KMS-11 (cell line): ENCODE measurements at regions not wholly inside any gene's neighbourhood (a gene's known extent, or its start where the extent isn't known, plus 50 kb on each side); places are given as distances from the start of the nearest gene placed in this dataset.
"Not testable (repeated sequence)": the region's sequence is repeated elsewhere in the genome, so short reads cannot be mapped to it uniquely, and the experiment has no call there.

Source experiments
- H2AFZ ChIP-seq: fragments of 200-600 bp; sonication (generic); 2 replicates; pipeline ENCODE4 v1.6.1; 2016; ENCODE audit warnings: antibody characterized with exemption, mixed run types, low read depth
- H3K27ac ChIP-seq: fragments of 200-600 bp; sonication (generic); 2 replicates; pipeline ENCODE4 v1.6.1; 2016; ENCODE audit warnings: mild to moderate bottlenecking, mixed run types
- H3K27me3 ChIP-seq: fragments of 200-600 bp; sonication (generic); 2 replicates; pipeline ENCODE4 v1.6.1; 2017; ENCODE audit warnings: mild to moderate bottlenecking, low read depth, mixed run types, moderate library complexity; ENCODE audit not compliant: insufficient read depth
- H3K36me3 ChIP-seq: fragments of 200-600 bp; sonication (generic); 2 replicates; pipeline ENCODE4 v1.6.1; 2017; ENCODE audit warnings: mild to moderate bottlenecking, mixed run types; ENCODE audit not compliant: insufficient read depth
- H3K4me1 ChIP-seq: fragments of 200-600 bp; sonication (generic); 2 replicates; pipeline ENCODE4 v1.6.1; 2016; ENCODE audit warnings: mild to moderate bottlenecking, low read depth, mixed run types; ENCODE audit not compliant: poor library complexity, severe bottlenecking
- H3K4me2 ChIP-seq: fragments of 200-600 bp; sonication (generic); 2 replicates; pipeline ENCODE4 v1.7.0; 2016; ENCODE audit warnings: mild to moderate bottlenecking, mixed run types
- H3K4me3 ChIP-seq: fragments of 200-600 bp; sonication (generic); IDR thresholded peaks from 2 replicates; pipeline ENCODE4 v1.6.1; 2017; ENCODE audit warnings: low read depth, low read length, mixed read lengths; ENCODE audit not compliant: insufficient read depth
- H3K79me2 ChIP-seq: fragments of 200-600 bp; sonication (generic); 2 replicates; pipeline ENCODE4 v1.6.1; 2016; ENCODE audit warnings: low read depth, mixed run types; ENCODE audit not compliant: insufficient read depth
- H3K9ac ChIP-seq: fragments of 200-600 bp; sonication (generic); 2 replicates; pipeline ENCODE4 v1.6.1; 2016; ENCODE audit warnings: mild to moderate bottlenecking, mixed run types
- H4K20me1 ChIP-seq: fragments of 200-600 bp; sonication (generic); 2 replicates; pipeline ENCODE4 v1.6.1; 2016; ENCODE audit warnings: mild to moderate bottlenecking, mixed run types; ENCODE audit not compliant: insufficient read depth
- TF ChIP-seq, protein P1 (sequence below): fragments of 200-600 bp; sonication (generic); conservative IDR thresholded peaks from 2 replicates; pipeline ENCODE4 v1.6.1; 2017; ENCODE audit warnings: low read depth, mild to moderate bottlenecking, antibody characterized with exemption, low read length, moderate library complexity, mixed read lengths

DNA sequence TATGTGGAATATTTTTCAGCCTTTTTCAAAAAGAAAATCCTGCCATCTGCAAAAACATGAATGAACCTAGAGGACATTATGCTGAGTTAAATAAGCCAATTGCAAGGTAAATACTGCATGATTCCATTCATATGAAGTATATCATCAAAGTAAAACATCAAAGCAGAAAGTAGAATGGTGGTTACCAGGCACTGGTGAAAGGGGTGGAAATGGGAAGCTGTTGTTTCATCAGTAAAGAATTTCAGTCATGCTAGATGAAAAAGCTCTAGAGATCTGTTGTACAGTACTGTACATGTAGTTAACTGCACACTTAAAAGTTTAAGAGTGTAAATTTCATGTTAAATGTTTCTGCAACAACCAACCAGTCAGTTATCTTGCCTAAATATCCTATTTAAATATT lies 196.8 kb upstream of the ADGRL3 start:
- Histone ChIP-seq H3K36me3 (no peaks in the 10 kb centered on the region), H4K20me1 (no peaks in the 10 kb centered on the region), H2AFZ (no peak overlapping the region), H3K27ac (no peak overlapping the region), H3K79me2 (no peaks in the 10 kb centered on the region), H3K4me1 (no peaks in the 10 kb centered on the region), H3K4me2 (no peak overlapping the region), H3K27me3 (no peaks in the 10 kb centered on the region), H3K9ac (no peak overlapping the region), H3K4me3 (no peak overlapping the region)
- TF ChIP-seq, protein P1, sequence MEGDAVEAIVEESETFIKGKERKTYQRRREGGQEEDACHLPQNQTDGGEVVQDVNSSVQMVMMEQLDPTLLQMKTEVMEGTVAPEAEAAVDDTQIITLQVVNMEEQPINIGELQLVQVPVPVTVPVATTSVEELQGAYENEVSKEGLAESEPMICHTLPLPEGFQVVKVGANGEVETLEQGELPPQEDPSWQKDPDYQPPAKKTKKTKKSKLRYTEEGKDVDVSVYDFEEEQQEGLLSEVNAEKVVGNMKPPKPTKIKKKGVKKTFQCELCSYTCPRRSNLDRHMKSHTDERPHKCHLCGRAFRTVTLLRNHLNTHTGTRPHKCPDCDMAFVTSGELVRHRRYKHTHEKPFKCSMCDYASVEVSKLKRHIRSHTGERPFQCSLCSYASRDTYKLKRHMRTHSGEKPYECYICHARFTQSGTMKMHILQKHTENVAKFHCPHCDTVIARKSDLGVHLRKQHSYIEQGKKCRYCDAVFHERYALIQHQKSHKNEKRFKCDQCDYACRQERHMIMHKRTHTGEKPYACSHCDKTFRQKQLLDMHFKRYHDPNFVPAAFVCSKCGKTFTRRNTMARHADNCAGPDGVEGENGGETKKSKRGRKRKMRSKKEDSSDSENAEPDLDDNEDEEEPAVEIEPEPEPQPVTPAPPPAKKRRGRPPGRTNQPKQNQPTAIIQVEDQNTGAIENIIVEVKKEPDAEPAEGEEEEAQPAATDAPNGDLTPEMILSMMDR, result no peak

DNA sequence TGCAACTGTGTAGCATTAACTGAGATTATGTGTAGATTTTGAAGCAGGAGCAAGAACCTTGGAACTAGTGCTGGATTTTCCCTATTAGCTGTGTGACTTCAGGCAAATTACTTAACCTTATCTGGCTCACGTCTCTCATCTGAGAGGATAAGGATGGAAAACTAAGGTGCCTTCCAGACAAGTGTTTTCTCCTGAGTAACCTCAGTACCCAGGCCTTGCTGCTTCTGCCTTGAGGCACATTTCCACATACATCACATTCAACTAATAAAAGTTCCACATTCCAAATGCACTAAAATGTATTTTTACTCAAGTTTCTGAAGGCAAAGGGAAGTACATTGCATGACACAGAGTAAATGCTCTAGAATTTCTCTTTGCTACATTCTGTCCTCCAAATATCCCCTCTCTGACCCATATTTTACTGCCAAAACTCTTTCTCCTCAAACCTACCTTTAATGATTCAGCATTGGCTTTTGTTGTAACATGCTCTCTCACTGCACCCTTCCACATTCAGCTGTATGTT lies 195.4 kb upstream of the ADGRL3 start:
- Histone ChIP-seq H3K4me3 (no peak overlapping the region), H3K4me1 (no peaks in the 10 kb centered on the region)
- TF ChIP-seq, protein P1, result no peak

DNA sequence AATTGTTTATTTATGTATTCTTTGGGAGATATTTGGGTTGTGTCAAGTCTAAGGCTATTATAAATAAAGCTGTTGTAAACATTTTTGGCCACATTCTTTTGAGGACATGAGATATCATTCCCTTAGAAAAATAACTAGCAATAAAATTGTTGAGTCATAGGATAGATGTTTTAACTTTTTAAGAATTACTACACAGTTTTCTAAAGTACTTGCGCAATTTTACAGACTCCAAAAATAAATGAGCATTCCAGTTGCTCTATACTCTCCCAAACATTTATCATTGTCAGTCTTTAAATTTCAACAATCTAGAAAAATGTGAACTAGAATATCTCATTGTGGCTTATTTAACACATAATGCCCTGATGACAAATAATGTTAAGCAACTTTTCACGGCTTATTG lies 189.1 kb upstream of the ADGRL3 start:
- Histone ChIP-seq H3K36me3 (no peaks in the 10 kb centered on the region), H3K27me3 (no peaks in the 10 kb centered on the region), H3K27ac (no peak overlapping the region), H3K4me1 (no peaks in the 10 kb centered on the region), H3K79me2 (no peaks in the 10 kb centered on the region), H4K20me1 (no peaks in the 10 kb centered on the region), H3K9ac (no peak overlapping the region), H3K4me2 (no peak overlapping the region), H3K4me3 (no peak overlapping the region), H2AFZ (no peak overlapping the region)
- TF ChIP-seq, protein P1, result no peak

More for the DNA sequence above, 195.4 kb upstream of the ADGRL3 start:
- Histone ChIP-seq H3K9ac (no peak overlapping the region), H3K4me2 (no peak overlapping the region), H2AFZ (no peak overlapping the region), H4K20me1 (no peaks in the 10 kb centered on the region), H3K79me2 (no peaks in the 10 kb centered on the region), H3K36me3 (no peaks in the 10 kb centered on the region), H3K27me3 (no peaks in the 10 kb centered on the region), H3K27ac (no peak overlapping the region)

DNA sequence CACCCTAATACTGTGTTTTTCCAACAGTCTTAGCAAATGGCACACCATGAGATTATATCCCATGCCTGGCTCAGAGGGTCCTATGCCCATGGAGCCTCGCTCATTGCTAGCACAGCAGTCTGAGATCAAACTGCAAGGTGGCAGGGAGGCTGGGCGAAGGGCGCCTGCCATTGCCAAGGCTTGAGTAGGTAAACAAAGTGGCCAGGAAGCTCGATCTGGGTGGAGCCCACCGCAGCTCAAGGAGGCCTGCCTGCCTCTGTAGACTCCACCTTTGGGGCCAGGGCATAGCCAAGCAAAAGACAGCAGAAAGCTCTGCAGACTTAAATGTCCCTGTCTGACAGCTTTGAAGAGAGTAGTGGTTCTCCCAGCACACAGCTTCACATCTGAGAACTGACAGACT lies 188.2 kb upstream of the ADGRL3 start:
- not testable (repeated sequence) for H3K4me3 ChIP-seq, H3K4me1 ChIP-seq, H3K27ac ChIP-seq, H3K79me2 ChIP-seq, H3K27me3 ChIP-seq, H2AFZ ChIP-seq, H3K36me3 ChIP-seq, H3K9ac ChIP-seq, H3K4me2 ChIP-seq, H4K20me1 ChIP-seq

DNA sequence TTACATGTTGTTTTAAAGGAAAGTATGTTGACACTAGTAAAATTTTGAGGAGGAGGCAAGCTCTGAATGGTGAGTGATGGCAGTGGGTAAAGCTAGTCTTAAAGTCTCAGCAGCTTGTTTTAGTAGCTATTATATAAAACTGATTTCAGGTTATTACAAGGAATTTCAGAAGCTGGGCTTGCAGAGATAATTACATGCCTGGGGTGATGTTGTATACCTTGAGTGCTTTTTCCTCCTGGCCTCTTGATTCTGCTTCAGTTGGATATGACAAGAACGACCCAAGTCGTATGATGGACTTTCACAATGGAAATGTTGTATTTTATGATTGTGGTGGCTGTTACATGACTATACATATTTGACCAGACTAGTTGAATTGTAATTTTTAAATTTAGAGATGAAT lies 175.5 kb upstream of the ADGRL3 start:
- H3K9ac ChIP-seq, result no peak overlapping the region
- TF ChIP-seq, protein P1, result no peak
- H3K27ac ChIP-seq, result no peak overlapping the region
- H2AFZ ChIP-seq, result no peak overlapping the region
- no peak overlapping the region for H3K4me2 ChIP-seq
- H3K4me1 ChIP-seq, result no peaks in the 10 kb centered on the region
- no peaks in the 10 kb centered on the region for H3K79me2 ChIP-seq
- H4K20me1 ChIP-seq, result no peaks in the 10 kb centered on the region
- no peaks in the 10 kb centered on the region for H3K27me3 ChIP-seq
- no peaks in the 10 kb centered on the region for H3K36me3 ChIP-seq
- no peak overlapping the region for H3K4me3 ChIP-seq
